Stimulated activated memory B cell treated with anti-CD40 and anti-IgM and Interleukin-4, amounts not matched to agents 10 μg/mL and 1 μg/mL and 100 μg/mL, for 72 hours (primary cell): ENCODE measurements at regions not wholly inside any gene's neighbourhood (a gene's known extent, or its start where the extent isn't known, plus 50 kb on each side); places are given as distances from the start of the nearest gene placed in this dataset.

Source experiments
- ATAC-seq: fragments of 150-1000 bp; cut with Tn5 transposase; 2 replicates; pipeline ENCODE4 v1.10.0; 2021
- H3K27ac Mint-ChIP-seq: one replicate; pipeline ENCODE4 v1.8.0; 2022; ENCODE audit warnings: mild to moderate bottlenecking, mixed read lengths
- H3K27me3 Mint-ChIP-seq: one replicate; pipeline ENCODE4 v1.8.0; 2022; ENCODE audit warnings: mixed read lengths
- H3K36me3 Mint-ChIP-seq: one replicate; pipeline ENCODE4 v1.8.0; 2022; ENCODE audit warnings: mixed read lengths
- H3K4me1 Mint-ChIP-seq: one replicate; pipeline ENCODE4 v1.8.0; 2022; ENCODE audit warnings: mixed read lengths
- H3K4me3 Mint-ChIP-seq: one replicate; pipeline ENCODE4 v1.8.0; 2022; ENCODE audit warnings: mild to moderate bottlenecking, moderate library complexity, mixed read lengths
- H3K9me3 Mint-ChIP-seq: one replicate; pipeline ENCODE4 v1.8.0; 2022; ENCODE audit warnings: mixed read lengths

GRCh38 chr11:91819195-91819594 lies 405.4 kb upstream of the FAT3 start:
- Mint-ChIP-seq H3K9me3 (no peaks in the 10 kb centered on the region), H3K27ac (no peak overlapping the region), H3K4me1 (no peaks in the 10 kb centered on the region), H3K4me3 (no peak overlapping the region), H3K27me3 (no peaks in the 10 kb centered on the region), H3K36me3 (no peaks in the 10 kb centered on the region)
- no peak for ATAC-seq

GRCh38 chr11:91817996-91818395 lies 406.6 kb upstream of the FAT3 start:
- Mint-ChIP-seq H3K9me3 (no peaks in the 10 kb centered on the region), H3K4me3 (no peak overlapping the region), H3K36me3 (no peaks in the 10 kb centered on the region), H3K27me3 (no peaks in the 10 kb centered on the region), H3K27ac (no peak overlapping the region), H3K4me1 (no peaks in the 10 kb centered on the region)
- ATAC-seq, result no peak

- Mint-ChIP-seq H3K9me3 (peaks cover 5% of the 10 kb centered on the region), H3K4me1 (no peaks in the 10 kb centered on the region), H3K27me3 (no peaks in the 10 kb centered on the region), H3K27ac (no peak overlapping the region), H3K4me3 (no peak overlapping the region), H3K36me3 (no peaks in the 10 kb centered on the region)
- no peak for ATAC-seq
These were observed 411.4 kb upstream of the FAT3 start for GRCh38 chr11:91813263-91813662.

GRCh38 chr11:91810871-91811270 lies 413.7 kb upstream of the FAT3 start:
- H3K4me3 Mint-ChIP-seq, result no peak overlapping the region
- H3K27me3 Mint-ChIP-seq, result no peaks in the 10 kb centered on the region
- no peaks in the 10 kb centered on the region for H3K36me3 Mint-ChIP-seq
- ATAC-seq, result no peak
- peaks cover 5% of the 10 kb centered on the region for H3K9me3 Mint-ChIP-seq
- no peaks in the 10 kb centered on the region for H3K4me1 Mint-ChIP-seq
- H3K27ac Mint-ChIP-seq, result no peak overlapping the region

- Mint-ChIP-seq H3K27me3 (no peaks in the 10 kb centered on the region), H3K4me3 (no peak overlapping the region), H3K4me1 (no peaks in the 10 kb centered on the region), H3K9me3 (peaks cover 7% of the 10 kb centered on the region), H3K27ac (no peak overlapping the region), H3K36me3 (no peaks in the 10 kb centered on the region)
- no peak for ATAC-seq
These were observed 419.3 kb upstream of the FAT3 start for GRCh38 chr11:91805293-91805692.

GRCh38 chr11:91804042-91804441 lies 420.6 kb upstream of the FAT3 start:
- no peaks in the 10 kb centered on the region for H3K36me3 Mint-ChIP-seq
- no peak overlapping the region for H3K27ac Mint-ChIP-seq
- no peak for ATAC-seq
- H3K27me3 Mint-ChIP-seq, result no peaks in the 10 kb centered on the region
- H3K4me3 Mint-ChIP-seq, result no peak overlapping the region
- H3K4me1 Mint-ChIP-seq, result no peaks in the 10 kb centered on the region
- peaks cover 2% of the 10 kb centered on the region for H3K9me3 Mint-ChIP-seq

GRCh38 chr11:91802475-91802874 lies 422.1 kb upstream of the FAT3 start:
- Mint-ChIP-seq H3K27me3 (no peaks in the 10 kb centered on the region), H3K36me3 (no peaks in the 10 kb centered on the region), H3K4me3 (no peak overlapping the region), H3K9me3 (peaks cover 2% of the 10 kb centered on the region), H3K27ac (no peak overlapping the region), H3K4me1 (no peaks in the 10 kb centered on the region)
- ATAC-seq, result no peak

- peaks cover 4% of the 10 kb centered on the region for H3K9me3 Mint-ChIP-seq
- H3K27ac Mint-ChIP-seq, result no peak overlapping the region
- H3K4me3 Mint-ChIP-seq, result no peak overlapping the region
- ATAC-seq, result no peak
- no peaks in the 10 kb centered on the region for H3K27me3 Mint-ChIP-seq
- H3K36me3 Mint-ChIP-seq, result no peaks in the 10 kb centered on the region
- H3K4me1 Mint-ChIP-seq, result no peaks in the 10 kb centered on the region
These were observed 424.3 kb upstream of the FAT3 start for GRCh38 chr11:91800208-91800914.

GRCh38 chr11:91798240-91798639 lies 426.4 kb upstream of the FAT3 start:
- Mint-ChIP-seq H3K4me1 (no peaks in the 10 kb centered on the region), H3K27ac (no peak overlapping the region), H3K4me3 (no peak overlapping the region), H3K27me3 (no peaks in the 10 kb centered on the region), H3K36me3 (no peaks in the 10 kb centered on the region), H3K9me3 (peaks cover 2% of the 10 kb centered on the region)
- peak; percentile 36 for ATAC-seq

- Mint-ChIP-seq H3K27me3 (no peaks in the 10 kb centered on the region), H3K36me3 (no peaks in the 10 kb centered on the region), H3K9me3 (peaks cover 2% of the 10 kb centered on the region), H3K4me1 (no peaks in the 10 kb centered on the region), H3K27ac (no peak overlapping the region), H3K4me3 (no peak overlapping the region)
- no peak for ATAC-seq
These were observed 427.6 kb upstream of the FAT3 start for GRCh38 chr11:91796999-91797398.

- H3K27ac Mint-ChIP-seq, result no peak overlapping the region
- H3K27me3 Mint-ChIP-seq, result no peaks in the 10 kb centered on the region
- H3K4me3 Mint-ChIP-seq, result no peak overlapping the region
- ATAC-seq, result no peak
- H3K36me3 Mint-ChIP-seq, result no peaks in the 10 kb centered on the region
- no peaks in the 10 kb centered on the region for H3K4me1 Mint-ChIP-seq
- H3K9me3 Mint-ChIP-seq, result peaks cover 2% of the 10 kb centered on the region
These were observed 429.3 kb upstream of the FAT3 start for GRCh38 chr11:91795139-91795887.

- no peak for ATAC-seq
- no peak overlapping the region for H3K27ac Mint-ChIP-seq
- peaks cover 2% of the 10 kb centered on the region for H3K9me3 Mint-ChIP-seq
- no peaks in the 10 kb centered on the region for H3K36me3 Mint-ChIP-seq
- no peaks in the 10 kb centered on the region for H3K4me1 Mint-ChIP-seq
- no peaks in the 10 kb centered on the region for H3K27me3 Mint-ChIP-seq
- no peak overlapping the region for H3K4me3 Mint-ChIP-seq
These were observed 430.5 kb upstream of the FAT3 start for GRCh38 chr11:91794146-91794545.

- Mint-ChIP-seq H3K27ac (no peak overlapping the region), H3K4me3 (no peak overlapping the region)
These were observed 431.8 kb upstream of the FAT3 start for GRCh38 chr11:91792779-91793262.

GRCh38 chr11:91791171-91791468 lies 433.5 kb upstream of the FAT3 start:
- no peaks in the 10 kb centered on the region for H3K9me3 Mint-ChIP-seq
- no peak for ATAC-seq
- H3K27me3 Mint-ChIP-seq, result no peaks in the 10 kb centered on the region
- no peaks in the 10 kb centered on the region for H3K36me3 Mint-ChIP-seq
- no peak overlapping the region for H3K4me3 Mint-ChIP-seq
- no peaks in the 10 kb centered on the region for H3K4me1 Mint-ChIP-seq
- no peak overlapping the region for H3K27ac Mint-ChIP-seq

More at GRCh38 chr11:91792779-91793262, 431.8 kb upstream of the FAT3 start:
- H3K9me3 Mint-ChIP-seq, result peaks cover 2% of the 10 kb centered on the region
- no peak for ATAC-seq
- no peaks in the 10 kb centered on the region for H3K36me3 Mint-ChIP-seq
- no peaks in the 10 kb centered on the region for H3K27me3 Mint-ChIP-seq
- no peaks in the 10 kb centered on the region for H3K4me1 Mint-ChIP-seq

- Mint-ChIP-seq H3K4me1 (no peaks in the 10 kb centered on the region), H3K36me3 (no peaks in the 10 kb centered on the region), H3K27ac (no peak overlapping the region), H3K9me3 (no peaks in the 10 kb centered on the region), H3K4me3 (no peak overlapping the region), H3K27me3 (no peaks in the 10 kb centered on the region)
- no peak for ATAC-seq
These were observed 434.1 kb upstream of the FAT3 start for GRCh38 chr11:91790346-91791170.
